Testis (tissue), 2 donors: ENCODE measurements at regions not wholly inside any gene's neighbourhood (a gene's known extent, or its start where the extent isn't known, plus 50 kb on each side); places are given as distances from the start of the nearest gene placed in this dataset.

Experiments
- DNase-seq: peaks from one replicate; pipeline ENCODE4 v3.0.0-alpha.2; 2019
- H3K27ac ChIP-seq, 2 donors: fragments of 200-600 bp; sonication (generic); one replicate each; pipeline ENCODE4 v1.5.1; 2019
- H3K27me3 ChIP-seq: fragments of 200-600 bp; sonication (generic); one replicate; pipeline ENCODE4 v1.5.1; 2019
- H3K36me3 ChIP-seq: fragments of 200-600 bp; sonication (generic); one replicate; pipeline ENCODE4 v1.5.1; 2017; ENCODE audit warnings: low read depth; ENCODE audit errors: missing control alignments
- H3K4me1 ChIP-seq: fragments of 200-600 bp; sonication (generic); one replicate; pipeline ENCODE4 v1.5.1; 2019
- H3K4me3 ChIP-seq, 2 donors: fragments of 200-600 bp; sonication (generic); one replicate each; pipeline ENCODE4 v1.5.1; 2017 to 2019
- H3K9me3 ChIP-seq: fragments of 200-600 bp; sonication (generic); one replicate; pipeline ENCODE4 v1.5.1; 2017
- POLR2A ChIP-seq: fragments of 450-650 bp; IDR thresholded peaks from one replicate; pipeline ENCODE4 v1.6.1; 2017; ENCODE audit warnings: antibody characterized with exemption, mild to moderate bottlenecking, moderate library complexity
- WGBS, 2 donors: methylation state at CpG; one replicate each; pipeline ENCODE4 v1.1.5; 2018; 5-methylcytosine and 5-hydroxymethylcytosine counted together
- intact Hi-C: fragments of 100-400 bp; cut with DNase I; formaldehyde crosslinking; loops from one replicate; pipeline ENCODE4 v1.15.1; 2023; ENCODE audit warnings: low total_unique reads
- TF ChIP-seq, protein P1 (sequence below), 3 experiments: fragments of 450-650 bp in 2 of 3; fragments of 200-600 bp in 1 of 3; sonication (generic) in 1 of 3; IDR thresholded peaks; one replicate each; pipeline ENCODE4 v1.5.1; 2016 to 2019; ENCODE audit warnings: antibody characterized with exemption in 3 of 3, mild to moderate bottlenecking in 2 of 3, moderate library complexity in 1 of 3

DNA sequence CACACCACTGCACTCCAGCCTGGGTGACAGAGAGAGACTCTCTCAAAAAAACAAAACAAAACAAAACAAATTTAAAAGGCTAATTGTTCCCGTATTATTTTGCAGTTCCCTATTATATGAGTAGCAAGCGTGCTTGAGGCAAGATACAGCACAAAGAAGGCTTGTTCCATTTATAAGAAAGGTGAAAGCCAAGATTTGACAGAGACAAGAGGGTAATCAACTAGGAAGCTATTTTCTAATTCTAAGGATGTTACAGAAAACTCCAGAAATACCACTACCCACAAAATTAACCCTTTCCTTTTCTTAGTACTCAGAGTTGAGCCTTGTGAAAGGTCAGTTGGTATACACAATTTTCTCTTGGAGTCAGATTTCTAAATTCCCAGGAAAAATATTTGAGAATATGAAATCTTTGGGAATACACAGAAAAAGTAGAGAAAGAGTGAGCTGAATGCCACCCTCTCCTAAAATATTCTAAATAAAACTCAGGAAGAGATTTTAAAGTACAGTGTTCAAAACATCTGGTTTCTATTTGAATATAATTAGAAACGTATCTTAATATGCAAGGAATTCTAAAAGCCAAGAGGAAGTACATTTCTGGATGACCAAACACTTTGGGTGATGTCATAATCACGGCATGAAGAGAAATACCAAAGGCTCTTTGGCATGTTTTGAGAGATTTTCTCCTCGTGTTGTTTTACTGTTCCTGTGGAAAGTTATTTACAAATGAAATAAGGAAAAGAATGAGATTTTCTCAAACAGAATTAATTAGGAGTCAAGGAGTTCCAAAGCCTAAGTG is 63.0 kb upstream of the FLT1 start:
- TF ChIP-seq, protein P1, sequence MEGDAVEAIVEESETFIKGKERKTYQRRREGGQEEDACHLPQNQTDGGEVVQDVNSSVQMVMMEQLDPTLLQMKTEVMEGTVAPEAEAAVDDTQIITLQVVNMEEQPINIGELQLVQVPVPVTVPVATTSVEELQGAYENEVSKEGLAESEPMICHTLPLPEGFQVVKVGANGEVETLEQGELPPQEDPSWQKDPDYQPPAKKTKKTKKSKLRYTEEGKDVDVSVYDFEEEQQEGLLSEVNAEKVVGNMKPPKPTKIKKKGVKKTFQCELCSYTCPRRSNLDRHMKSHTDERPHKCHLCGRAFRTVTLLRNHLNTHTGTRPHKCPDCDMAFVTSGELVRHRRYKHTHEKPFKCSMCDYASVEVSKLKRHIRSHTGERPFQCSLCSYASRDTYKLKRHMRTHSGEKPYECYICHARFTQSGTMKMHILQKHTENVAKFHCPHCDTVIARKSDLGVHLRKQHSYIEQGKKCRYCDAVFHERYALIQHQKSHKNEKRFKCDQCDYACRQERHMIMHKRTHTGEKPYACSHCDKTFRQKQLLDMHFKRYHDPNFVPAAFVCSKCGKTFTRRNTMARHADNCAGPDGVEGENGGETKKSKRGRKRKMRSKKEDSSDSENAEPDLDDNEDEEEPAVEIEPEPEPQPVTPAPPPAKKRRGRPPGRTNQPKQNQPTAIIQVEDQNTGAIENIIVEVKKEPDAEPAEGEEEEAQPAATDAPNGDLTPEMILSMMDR (IDR thresholded peaks at IDR 0.05) = no peak
- TF ChIP-seq POLR2A = no peak
- Histone ChIP-seq H3K27ac (peak overlapping the region in 1 of 2 donors; percentile 55), H3K9me3 (no peaks in the 10 kb centered on the region), H3K4me3 (no peak overlapping the region), H3K4me1 (no peaks in the 10 kb centered on the region), H3K36me3 (no peaks in the 10 kb centered on the region), H3K27me3 (no peaks in the 10 kb centered on the region)
- intact Hi-C loops = no loop called here
- DNase-seq = no peak
- WGBS, 2 donors = 30 to 31% methylated on average over 5 of the region's 5 CpGs

DNA sequence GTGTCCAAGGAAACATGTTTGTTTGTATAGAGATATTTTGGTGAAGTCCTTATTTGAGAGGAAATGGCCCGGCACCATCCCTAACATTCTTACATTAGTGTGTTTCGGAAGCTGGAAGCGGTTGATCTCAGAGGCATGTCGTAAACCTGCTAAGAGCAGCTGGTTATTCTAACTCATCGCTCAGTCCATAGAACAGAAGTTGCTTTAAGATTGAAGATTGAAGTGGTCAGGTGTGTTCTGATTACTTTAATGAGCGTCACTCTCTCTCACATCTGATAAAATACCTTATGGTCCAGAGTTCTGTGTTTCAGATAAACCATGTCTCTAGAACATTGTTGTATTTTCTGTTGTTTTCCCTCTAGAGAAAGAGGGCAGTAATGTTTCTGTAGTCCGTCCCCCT is 60.2 kb upstream of the FLT1 start:
- intact Hi-C loops = no loop called here
- Histone ChIP-seq H3K9me3 (no peaks in the 10 kb centered on the region), H3K4me3 (no peak overlapping the region), H3K36me3 (no peaks in the 10 kb centered on the region), H3K4me1 (no peaks in the 10 kb centered on the region), H3K27me3 (no peaks in the 10 kb centered on the region), H3K27ac (no peak overlapping the region)
- DNase-seq = no peak
- TF ChIP-seq, protein P1 (IDR thresholded peaks at IDR 0.05) = no peak
- no peak for TF ChIP-seq POLR2A
- 86 to 90% methylated on average over 7 of the region's 7 CpGs for WGBS, 2 donors

DNA sequence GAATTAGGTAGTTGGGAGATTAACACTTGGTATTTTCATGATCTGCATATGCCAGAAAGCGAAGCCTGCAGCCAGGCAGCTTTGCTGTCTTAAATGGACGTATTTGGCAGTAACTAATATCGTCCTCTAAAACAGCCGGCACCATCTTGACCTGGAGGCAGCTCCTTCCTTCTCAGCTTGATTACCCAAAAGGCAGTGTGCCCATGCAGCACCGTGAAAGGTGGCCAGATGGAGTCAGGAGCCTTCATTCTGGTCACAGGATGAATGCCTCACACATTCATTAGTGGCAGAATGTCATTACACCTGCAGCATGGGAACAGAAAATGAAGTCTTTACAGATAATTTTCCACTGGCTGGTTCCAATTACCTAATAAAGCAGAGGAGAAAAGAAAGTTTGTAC is 59.0 kb upstream of the FLT1 start:
- no peak overlapping the region for H3K4me3 ChIP-seq
- H3K4me1 ChIP-seq = no peaks in the 10 kb centered on the region
- intact Hi-C loops = no loop called here
- 83 to 85% methylated on average over 5 of the region's 5 CpGs for WGBS, 2 donors
- no peak for TF ChIP-seq POLR2A
- TF ChIP-seq, protein P1 (IDR thresholded peaks at IDR 0.05) = no peak
- no peaks in the 10 kb centered on the region for H3K9me3 ChIP-seq
- H3K27ac ChIP-seq = no peak overlapping the region
- DNase-seq = no peak
- H3K27me3 ChIP-seq = no peaks in the 10 kb centered on the region
- H3K36me3 ChIP-seq = no peaks in the 10 kb centered on the region

DNA sequence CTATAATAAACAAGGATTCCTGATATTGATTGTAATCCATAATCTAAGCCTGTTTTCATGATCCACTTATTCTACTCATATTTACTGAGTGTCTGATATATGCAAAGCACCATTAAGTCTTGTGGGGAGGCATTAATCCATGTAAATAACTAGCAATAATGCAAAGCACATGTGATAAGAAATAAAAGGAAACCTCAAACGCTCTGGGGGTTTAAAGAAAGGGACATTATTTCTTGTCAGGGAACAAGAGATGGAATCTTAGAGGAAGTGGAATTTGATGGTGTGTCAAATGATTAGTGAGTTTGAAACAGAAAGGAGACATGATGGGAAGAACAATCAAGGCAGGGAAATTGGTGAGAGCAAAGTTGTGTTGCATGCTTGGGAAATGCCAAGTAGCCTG is 57.4 kb upstream of the FLT1 start:
- no peak overlapping the region for H3K27ac ChIP-seq
- H3K4me1 ChIP-seq = no peaks in the 10 kb centered on the region
- H3K27me3 ChIP-seq = no peaks in the 10 kb centered on the region
- 75 to 80% methylated on average over 1 of the region's 1 CpG for WGBS, 2 donors
- TF ChIP-seq, protein P1 (IDR thresholded peaks at IDR 0.05) = no peak
- no peak for TF ChIP-seq POLR2A
- H3K36me3 ChIP-seq = no peaks in the 10 kb centered on the region
- no peaks in the 10 kb centered on the region for H3K9me3 ChIP-seq
- DNase-seq = no peak
- H3K4me3 ChIP-seq = no peak overlapping the region
- intact Hi-C loops = no loop called here

DNA sequence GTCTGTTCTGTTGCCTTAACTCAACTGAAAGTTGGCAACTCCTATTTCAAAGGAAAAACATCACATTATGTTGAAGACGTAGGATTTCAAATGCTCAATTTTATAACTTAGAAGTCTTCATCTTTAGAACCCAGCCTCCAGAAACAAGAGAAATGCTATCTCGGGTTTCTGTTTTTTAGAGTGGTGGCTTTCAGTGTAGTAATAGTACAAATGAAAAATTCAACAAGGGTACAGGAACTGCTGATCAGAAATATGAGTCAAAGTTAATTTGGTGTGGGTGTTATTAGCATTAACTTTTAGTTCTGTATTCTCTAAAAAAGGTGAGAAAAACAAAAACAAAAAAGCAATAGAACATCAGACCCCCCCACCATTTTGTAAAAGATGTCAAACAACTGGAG is 56.6 kb upstream of the FLT1 start:
- Histone ChIP-seq H3K4me1 (no peaks in the 10 kb centered on the region), H3K27ac (no peak overlapping the region), H3K9me3 (no peaks in the 10 kb centered on the region), H3K4me3 (no peak overlapping the region), H3K27me3 (no peaks in the 10 kb centered on the region), H3K36me3 (no peaks in the 10 kb centered on the region)
- TF ChIP-seq POLR2A = no peak
- TF ChIP-seq, protein P1 (IDR thresholded peaks at IDR 0.05) = no peak
- DNase-seq = no peak
- 84 to 94% methylated on average over 2 of the region's 2 CpGs for WGBS, 2 donors
- intact Hi-C loops = no loop called here
